ENCODE measurements at regions not wholly inside any gene's neighbourhood (a gene's known extent, or its start where the extent isn't known, plus 50 kb on each side); places are given as distances from the start of the nearest gene placed in this dataset.
"Not testable (repeated sequence)": the region's sequence is repeated elsewhere in the genome, so short reads cannot be mapped to it uniquely, and the experiment has no call there.

GRCh38 chr4:123656746-123657294, 260.2 kb downstream of the SPRY1 start:
- not testable (repeated sequence) for TF ChIP-seq POLR2A, POLR2AphosphoS5 (IDR thresholded peaks at IDR 0.05; ENCODE audit: low read depth, low read length)

Data from GM12892 (cell line).